ENCODE measurements at regions not wholly inside any gene's neighbourhood (a gene's known extent, or its start where the extent isn't known, plus 50 kb on each side); places are given as distances from the start of the nearest gene placed in this dataset.

DNA sequence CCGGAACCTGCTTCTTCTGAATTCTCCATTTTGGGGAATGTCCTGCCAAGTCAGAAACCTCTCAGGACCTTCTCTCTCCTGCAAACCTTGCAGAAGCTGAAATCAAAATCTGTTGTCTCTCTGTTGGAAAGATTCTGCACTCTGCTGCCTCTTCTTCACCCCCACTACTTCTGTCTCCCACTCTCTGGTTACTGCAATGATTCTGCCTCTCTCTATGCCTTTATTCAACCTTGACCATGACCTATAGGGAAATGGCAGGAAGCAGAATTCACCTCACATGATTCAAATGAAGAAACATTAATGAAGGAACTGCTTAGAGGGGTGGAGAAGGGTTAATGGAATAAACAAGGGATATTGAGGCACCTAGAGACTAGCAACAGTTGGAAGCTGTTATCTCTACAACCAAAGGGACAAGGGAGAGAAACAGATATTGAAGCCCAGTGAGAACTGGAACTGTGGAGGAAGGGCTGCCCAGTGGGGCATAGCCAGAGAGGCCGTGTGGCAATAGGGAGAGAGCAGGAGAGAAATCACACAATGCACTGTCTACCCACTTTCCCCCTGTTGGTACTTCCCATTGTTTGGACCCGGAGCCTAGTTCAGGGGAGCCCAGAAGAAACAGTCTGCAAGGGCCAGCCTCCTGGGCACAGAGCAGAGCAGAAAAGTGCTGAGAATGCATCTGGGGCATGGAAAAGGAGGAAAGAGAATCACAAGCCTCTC lies 76.1 kb upstream of the JUN start:
- TF ChIP-seq, protein P1, sequence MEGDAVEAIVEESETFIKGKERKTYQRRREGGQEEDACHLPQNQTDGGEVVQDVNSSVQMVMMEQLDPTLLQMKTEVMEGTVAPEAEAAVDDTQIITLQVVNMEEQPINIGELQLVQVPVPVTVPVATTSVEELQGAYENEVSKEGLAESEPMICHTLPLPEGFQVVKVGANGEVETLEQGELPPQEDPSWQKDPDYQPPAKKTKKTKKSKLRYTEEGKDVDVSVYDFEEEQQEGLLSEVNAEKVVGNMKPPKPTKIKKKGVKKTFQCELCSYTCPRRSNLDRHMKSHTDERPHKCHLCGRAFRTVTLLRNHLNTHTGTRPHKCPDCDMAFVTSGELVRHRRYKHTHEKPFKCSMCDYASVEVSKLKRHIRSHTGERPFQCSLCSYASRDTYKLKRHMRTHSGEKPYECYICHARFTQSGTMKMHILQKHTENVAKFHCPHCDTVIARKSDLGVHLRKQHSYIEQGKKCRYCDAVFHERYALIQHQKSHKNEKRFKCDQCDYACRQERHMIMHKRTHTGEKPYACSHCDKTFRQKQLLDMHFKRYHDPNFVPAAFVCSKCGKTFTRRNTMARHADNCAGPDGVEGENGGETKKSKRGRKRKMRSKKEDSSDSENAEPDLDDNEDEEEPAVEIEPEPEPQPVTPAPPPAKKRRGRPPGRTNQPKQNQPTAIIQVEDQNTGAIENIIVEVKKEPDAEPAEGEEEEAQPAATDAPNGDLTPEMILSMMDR (IDR thresholded peaks at IDR 0.05; ENCODE audit: poor library complexity, severe bottlenecking), result no peak
- TF ChIP-seq TAF1 (IDR thresholded peaks at IDR 0.05; ENCODE audit: low read depth), result no peak
- TF ChIP-seq SMC3 (conservative IDR thresholded peaks at IDR 0.05; ENCODE audit: poor library complexity), result no peak
- TF ChIP-seq POLR2AphosphoS5 (IDR thresholded peaks at IDR 0.05), result no peak
